ENCODE measurements at regions not wholly inside any gene's neighbourhood (a gene's known extent, or its start where the extent isn't known, plus 50 kb on each side); places are given as distances from the start of the nearest gene placed in this dataset.

DNA sequence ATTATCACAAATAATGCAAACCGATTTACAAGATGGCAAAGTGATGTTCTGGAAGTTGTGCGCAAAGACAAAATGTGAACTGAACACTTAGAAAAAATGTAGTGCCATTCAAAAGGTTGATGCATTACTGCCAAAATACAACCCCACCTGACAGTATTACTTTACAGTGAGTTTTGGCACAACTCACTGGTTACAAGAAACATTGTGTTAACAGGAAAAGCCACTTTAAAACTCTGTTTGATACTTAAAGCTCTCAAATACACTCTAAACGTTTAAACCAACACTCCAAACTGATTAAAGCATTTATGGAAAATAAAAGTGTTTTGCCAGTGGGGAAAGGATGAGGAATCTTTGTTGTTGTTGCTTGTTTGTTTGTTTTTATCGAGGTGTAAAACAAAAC lies 173.4 kb upstream of the SATB2 start:
- TF ChIP-seq, protein P1, sequence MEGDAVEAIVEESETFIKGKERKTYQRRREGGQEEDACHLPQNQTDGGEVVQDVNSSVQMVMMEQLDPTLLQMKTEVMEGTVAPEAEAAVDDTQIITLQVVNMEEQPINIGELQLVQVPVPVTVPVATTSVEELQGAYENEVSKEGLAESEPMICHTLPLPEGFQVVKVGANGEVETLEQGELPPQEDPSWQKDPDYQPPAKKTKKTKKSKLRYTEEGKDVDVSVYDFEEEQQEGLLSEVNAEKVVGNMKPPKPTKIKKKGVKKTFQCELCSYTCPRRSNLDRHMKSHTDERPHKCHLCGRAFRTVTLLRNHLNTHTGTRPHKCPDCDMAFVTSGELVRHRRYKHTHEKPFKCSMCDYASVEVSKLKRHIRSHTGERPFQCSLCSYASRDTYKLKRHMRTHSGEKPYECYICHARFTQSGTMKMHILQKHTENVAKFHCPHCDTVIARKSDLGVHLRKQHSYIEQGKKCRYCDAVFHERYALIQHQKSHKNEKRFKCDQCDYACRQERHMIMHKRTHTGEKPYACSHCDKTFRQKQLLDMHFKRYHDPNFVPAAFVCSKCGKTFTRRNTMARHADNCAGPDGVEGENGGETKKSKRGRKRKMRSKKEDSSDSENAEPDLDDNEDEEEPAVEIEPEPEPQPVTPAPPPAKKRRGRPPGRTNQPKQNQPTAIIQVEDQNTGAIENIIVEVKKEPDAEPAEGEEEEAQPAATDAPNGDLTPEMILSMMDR (IDR thresholded peaks at IDR 0.05) = no peak
- no peak for TF ChIP-seq EZH2 (IDR thresholded peaks at IDR 0.05; ENCODE audit: borderline replicate concordance, insufficient read depth, low read depth, low read length, poor library complexity, severe bottlenecking)

Measured in B cell (primary cell).